Type B pancreatic cell (in vitro differentiated cells): ENCODE measurements at regions not wholly inside any gene's neighbourhood (a gene's known extent, or its start where the extent isn't known, plus 50 kb on each side); places are given as distances from the start of the nearest gene placed in this dataset.

ENCODE experiments used
- DNase-seq: peaks from one replicate; pipeline ENCODE4 v3.0.0; 2021; ENCODE audit warnings: mixed read lengths; ENCODE audit not compliant: unreplicated experiment; ENCODE audit errors: extremely low spot score
- H3K27ac Mint-ChIP-seq: 2 replicates; pipeline ENCODE4 v1.8.0; 2021; ENCODE audit warnings: mild to moderate bottlenecking, mixed read lengths
- H3K27me3 Mint-ChIP-seq: 2 replicates; pipeline ENCODE4 v1.8.0; 2021; ENCODE audit warnings: mixed read lengths
- H3K36me3 Mint-ChIP-seq: 2 replicates; pipeline ENCODE4 v1.8.0; 2021; ENCODE audit warnings: mixed read lengths
- H3K4me1 Mint-ChIP-seq: one replicate; pipeline ENCODE4 v1.8.0; 2021; ENCODE audit warnings: mixed read lengths; ENCODE audit not compliant: unreplicated experiment
- H3K4me3 Mint-ChIP-seq: 2 replicates; pipeline ENCODE4 v1.8.0; 2021; ENCODE audit warnings: mild to moderate bottlenecking, mixed read lengths
- H3K9me3 Mint-ChIP-seq: 2 replicates; pipeline ENCODE4 v1.8.0; 2021; ENCODE audit warnings: mixed read lengths
- TF ChIP-seq, protein P1 (sequence below): fragments of 200-600 bp; sonication (generic); conservative IDR thresholded peaks from 2 replicates; pipeline ENCODE4 v1.5.0; 2021; ENCODE audit warnings: antibody characterized with exemption, mild to moderate bottlenecking

- TF ChIP-seq, protein P1, sequence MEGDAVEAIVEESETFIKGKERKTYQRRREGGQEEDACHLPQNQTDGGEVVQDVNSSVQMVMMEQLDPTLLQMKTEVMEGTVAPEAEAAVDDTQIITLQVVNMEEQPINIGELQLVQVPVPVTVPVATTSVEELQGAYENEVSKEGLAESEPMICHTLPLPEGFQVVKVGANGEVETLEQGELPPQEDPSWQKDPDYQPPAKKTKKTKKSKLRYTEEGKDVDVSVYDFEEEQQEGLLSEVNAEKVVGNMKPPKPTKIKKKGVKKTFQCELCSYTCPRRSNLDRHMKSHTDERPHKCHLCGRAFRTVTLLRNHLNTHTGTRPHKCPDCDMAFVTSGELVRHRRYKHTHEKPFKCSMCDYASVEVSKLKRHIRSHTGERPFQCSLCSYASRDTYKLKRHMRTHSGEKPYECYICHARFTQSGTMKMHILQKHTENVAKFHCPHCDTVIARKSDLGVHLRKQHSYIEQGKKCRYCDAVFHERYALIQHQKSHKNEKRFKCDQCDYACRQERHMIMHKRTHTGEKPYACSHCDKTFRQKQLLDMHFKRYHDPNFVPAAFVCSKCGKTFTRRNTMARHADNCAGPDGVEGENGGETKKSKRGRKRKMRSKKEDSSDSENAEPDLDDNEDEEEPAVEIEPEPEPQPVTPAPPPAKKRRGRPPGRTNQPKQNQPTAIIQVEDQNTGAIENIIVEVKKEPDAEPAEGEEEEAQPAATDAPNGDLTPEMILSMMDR = no peak
- Mint-ChIP-seq H3K4me1 (peaks cover 13% of the 10 kb centered on the region), H3K9me3 (peaks cover 6% of the 10 kb centered on the region), H3K36me3 (no peaks in the 10 kb centered on the region), H3K4me3 (no peak overlapping the region), H3K27ac (no peak overlapping the region), H3K27me3 (no peaks in the 10 kb centered on the region)
- DNase-seq = no peak
These were observed 508.4 kb upstream of the ZEB2 start for GRCh38 chr2:145028101-145028920.

- Mint-ChIP-seq H3K4me1 (peaks cover 28% of the 10 kb centered on the region), H3K4me3 (no peak overlapping the region), H3K27ac (no peak overlapping the region), H3K36me3 (no peaks in the 10 kb centered on the region), H3K27me3 (no peaks in the 10 kb centered on the region), H3K9me3 (peaks cover 6% of the 10 kb centered on the region)
- TF ChIP-seq, protein P1 = no peak
- no peak for DNase-seq
These were observed 506.8 kb upstream of the ZEB2 start for GRCh38 chr2:145026456-145027455.

DNA sequence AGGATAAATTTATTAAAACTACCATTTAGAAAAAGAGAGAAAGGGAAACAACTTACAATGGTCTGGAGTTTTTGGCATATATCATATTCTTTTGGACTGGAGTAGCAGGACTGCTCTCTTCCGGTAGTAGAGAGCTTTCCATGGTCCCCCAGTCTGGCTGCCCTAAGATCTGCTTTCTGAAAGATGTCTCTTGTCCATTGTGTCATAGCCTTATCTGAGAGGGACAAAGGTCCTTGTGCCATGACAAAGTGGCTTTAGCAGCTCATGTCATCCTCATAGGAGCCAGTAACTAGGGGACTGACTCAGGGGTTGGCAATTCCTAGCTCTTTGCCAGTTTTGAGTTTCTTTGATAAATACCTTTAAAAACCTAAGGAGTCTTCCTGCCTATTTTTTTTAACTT, 505.5 kb upstream of the ZEB2 start:
- H3K27ac Mint-ChIP-seq = no peak overlapping the region
- DNase-seq = no peak
- TF ChIP-seq, protein P1 = no peak
- H3K4me3 Mint-ChIP-seq = no peak overlapping the region
- H3K4me1 Mint-ChIP-seq = peaks cover 31% of the 10 kb centered on the region
- no peaks in the 10 kb centered on the region for H3K27me3 Mint-ChIP-seq
- peaks cover 6% of the 10 kb centered on the region for H3K9me3 Mint-ChIP-seq
- no peaks in the 10 kb centered on the region for H3K36me3 Mint-ChIP-seq

- Mint-ChIP-seq H3K36me3 (no peaks in the 10 kb centered on the region), H3K4me1 (peaks cover 31% of the 10 kb centered on the region), H3K4me3 (no peak overlapping the region), H3K27me3 (no peaks in the 10 kb centered on the region), H3K27ac (no peak overlapping the region), H3K9me3 (peaks cover 6% of the 10 kb centered on the region)
- TF ChIP-seq, protein P1 = no peak
- no peak for DNase-seq
These were observed 503.5 kb upstream of the ZEB2 start for GRCh38 chr2:145023334-145023934.

- Mint-ChIP-seq H3K27ac (no peak overlapping the region), H3K27me3 (no peaks in the 10 kb centered on the region), H3K36me3 (no peaks in the 10 kb centered on the region), H3K4me1 (peaks cover 24% of the 10 kb centered on the region), H3K9me3 (peaks cover 6% of the 10 kb centered on the region), H3K4me3 (no peak overlapping the region)
- no peak for DNase-seq
- TF ChIP-seq, protein P1 = no peak
These were observed 502.9 kb upstream of the ZEB2 start for GRCh38 chr2:145022666-145023333.
